ENCODE measurements at regions not wholly inside any gene's neighbourhood (a gene's known extent, or its start where the extent isn't known, plus 50 kb on each side); places are given as distances from the start of the nearest gene placed in this dataset.

- no peak for DNase-seq
Observed at GRCh38 chr3:107250221-107250620, 127.0 kb upstream of the CCDC54 start.

DNA sequence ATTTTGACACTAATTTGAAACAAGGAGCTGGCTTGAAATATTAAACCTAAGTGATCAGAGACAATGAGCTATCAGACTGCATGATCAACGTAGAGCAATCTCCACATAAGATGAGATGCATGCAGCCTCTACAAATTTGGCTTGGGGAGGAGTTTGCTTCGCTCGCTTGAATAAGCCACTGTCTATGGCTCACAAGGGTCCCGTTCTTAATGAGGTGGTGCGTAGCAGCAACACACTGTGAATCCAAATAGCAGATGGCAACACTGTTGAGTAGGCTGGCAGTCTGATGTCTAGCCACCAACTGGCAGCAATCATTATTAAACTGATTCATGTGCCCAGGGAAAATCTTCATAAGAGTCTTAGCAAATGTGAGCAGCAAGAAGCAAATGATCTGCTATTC lies 125.4 kb upstream of the CCDC54 start:
- no peak for DNase-seq

- no peak for DNase-seq
Observed at GRCh38 chr3:107256963-107257362, 120.3 kb upstream of the CCDC54 start.

DNA sequence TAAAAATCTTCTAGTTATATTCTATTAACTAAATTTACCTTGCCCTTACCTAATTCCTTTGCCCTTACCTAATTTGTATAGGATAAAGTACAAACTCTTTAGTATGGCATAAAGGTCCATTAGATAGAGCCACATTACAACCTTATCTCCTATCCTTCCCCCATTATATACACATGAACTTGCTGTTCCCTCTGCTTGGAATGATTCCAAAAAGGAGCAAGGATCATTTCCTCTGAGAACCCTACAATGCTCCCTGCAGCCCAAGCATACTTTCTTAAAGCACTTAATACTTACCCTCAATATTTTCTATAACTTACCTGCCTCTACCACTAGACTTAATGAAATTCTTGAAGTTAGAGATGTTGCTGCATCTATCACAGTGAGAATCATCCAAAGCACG lies 118.9 kb upstream of the CCDC54 start:
- DNase-seq, result no peak

GRCh38 chr3:107260207-107260606 lies 117.0 kb upstream of the CCDC54 start:
- no peak for DNase-seq

GRCh38 chr3:107263269-107264021 lies 113.8 kb upstream of the CCDC54 start:
- no peak for DNase-seq

DNA sequence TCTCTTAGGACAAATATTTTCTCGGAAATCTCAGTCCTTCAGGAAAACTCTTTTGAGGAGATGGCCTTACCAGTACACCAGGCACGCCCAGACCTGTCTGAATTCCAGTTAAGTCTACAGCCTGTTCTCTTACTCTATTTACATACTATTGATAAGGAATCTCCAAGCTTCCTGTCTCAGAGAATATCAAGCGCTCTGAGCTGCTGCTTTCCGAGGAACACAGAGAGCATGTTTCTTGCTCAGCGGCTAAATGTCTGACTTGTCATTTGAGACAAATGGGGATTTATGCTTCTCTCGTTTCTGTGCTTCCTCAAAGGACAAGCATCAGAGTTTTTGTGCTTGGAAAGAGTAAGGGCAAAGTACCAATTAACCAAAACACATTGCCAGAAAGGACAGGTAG lies 112.4 kb upstream of the CCDC54 start:
- DNase-seq, result peak; percentile 81

DNA sequence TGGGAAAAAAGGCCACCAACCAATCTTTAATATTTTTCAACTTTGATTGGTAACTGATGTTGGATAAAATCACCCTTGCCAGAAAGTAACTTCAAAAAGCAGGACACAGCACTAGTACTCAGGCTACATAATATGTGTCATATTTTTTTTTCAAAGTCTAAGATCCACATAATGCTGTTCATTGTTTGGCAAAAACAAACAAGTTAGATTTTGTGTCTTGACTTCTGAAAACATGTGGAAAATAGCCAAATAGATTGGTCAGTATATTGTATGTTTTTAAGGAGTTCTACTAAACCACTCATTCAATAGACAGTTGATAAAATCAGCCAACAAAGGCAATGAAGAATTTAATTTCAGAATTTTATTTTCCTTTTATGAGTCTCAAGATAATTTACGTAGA lies 111.7 kb upstream of the CCDC54 start:
- DNase-seq, result no peak

DNA sequence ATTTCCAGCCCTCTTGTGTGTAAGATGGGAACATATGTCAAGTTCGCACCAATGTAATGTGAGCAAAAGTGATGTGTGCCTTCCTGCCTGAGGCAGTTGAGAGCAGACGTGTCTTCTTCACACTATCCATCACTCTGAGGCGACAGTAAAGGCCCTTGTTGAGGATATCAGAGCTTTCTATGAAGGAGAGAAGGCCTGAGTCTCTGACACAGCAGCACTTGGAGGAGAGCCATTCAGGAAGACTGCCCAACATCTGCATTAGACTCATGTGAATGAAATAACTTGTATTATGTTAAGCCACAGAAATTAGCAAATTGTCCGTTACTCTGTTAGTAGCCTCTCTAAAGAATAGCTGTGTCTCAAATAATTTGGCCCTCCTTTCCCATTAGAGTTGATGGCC lies 108.8 kb upstream of the CCDC54 start:
- no peak for DNase-seq

DNA sequence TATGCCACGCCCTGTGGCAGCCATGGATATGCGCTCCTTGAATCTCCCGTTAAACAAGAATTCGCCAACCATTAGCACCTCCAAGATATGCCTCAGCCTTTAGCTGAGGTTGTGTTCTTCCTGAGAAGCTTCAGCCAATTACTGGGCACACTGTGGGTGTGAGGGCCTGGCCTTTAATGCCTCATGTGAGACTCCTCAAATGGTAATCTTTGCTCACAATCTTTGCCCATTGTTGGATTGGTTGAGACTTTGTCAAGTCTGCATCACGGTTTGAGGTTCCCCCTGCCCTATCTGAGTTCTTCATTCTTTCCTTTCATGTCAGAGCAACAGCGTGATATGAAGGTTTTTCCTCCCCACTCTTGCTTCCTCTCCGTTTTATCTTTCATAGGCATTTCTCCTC lies 108.1 kb upstream of the CCDC54 start:
- DNase-seq, result no peak

DNA sequence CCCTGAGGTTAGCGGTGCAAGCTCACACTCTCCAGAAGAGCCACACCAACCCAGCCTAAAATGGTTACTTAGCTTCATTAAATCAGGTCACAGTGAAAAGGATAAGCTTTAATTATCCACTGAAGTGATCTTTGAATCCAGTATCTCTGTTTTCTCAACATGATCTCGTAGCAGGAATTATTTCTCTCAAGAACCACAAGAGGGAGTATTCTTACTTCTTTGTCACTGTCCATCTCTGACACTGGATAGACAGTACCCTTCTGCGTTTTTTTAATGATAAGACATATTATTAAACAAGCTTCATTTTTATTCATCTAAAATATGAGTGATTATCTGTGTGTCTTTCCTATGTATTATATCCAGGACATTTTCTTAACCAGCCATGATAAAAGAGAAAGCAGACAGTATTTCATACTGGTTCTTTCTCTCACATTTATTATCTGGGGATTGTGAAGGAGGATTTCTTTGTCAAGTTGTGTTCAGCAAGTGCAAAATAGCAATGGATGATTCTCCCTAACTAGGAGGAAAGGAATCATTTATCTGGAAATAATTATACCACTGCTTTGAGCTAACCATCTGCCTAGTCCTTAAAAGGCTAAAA lies 105.4 kb upstream of the CCDC54 start:
- no peak for DNase-seq

GRCh38 chr3:107272471-107272870 lies 104.8 kb upstream of the CCDC54 start:
- DNase-seq, result no peak

- DNase-seq, result no peak
Observed at GRCh38 chr3:107272885-107273284, 104.4 kb upstream of the CCDC54 start.

- no peak for DNase-seq
Observed at GRCh38 chr3:107273771-107274170, 103.5 kb upstream of the CCDC54 start.

- DNase-seq, result no peak
Observed at GRCh38 chr3:107275511-107275910, 101.7 kb upstream of the CCDC54 start.

DNA sequence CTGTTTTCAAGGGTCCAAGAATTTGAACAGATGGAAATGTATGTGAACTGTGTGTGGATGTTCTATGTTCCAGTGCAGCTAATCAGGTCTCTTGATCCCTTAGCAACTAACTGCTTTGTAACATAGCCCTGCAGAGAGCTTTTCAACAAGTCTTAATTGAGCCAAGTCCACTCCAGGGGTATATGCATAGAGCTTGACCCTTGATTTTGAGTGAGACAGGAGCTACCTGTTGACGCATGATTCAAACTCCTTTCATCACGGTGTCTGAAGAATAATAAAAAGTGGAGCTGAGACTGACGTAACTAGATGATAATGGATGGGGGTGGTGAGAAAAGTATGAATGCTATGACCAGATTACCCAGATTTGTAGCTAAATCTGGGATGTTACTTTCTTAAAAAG lies 93.3 kb upstream of the CCDC54 start:
- no peak for DNase-seq

GRCh38 chr3:107284612-107285011 lies 92.6 kb upstream of the CCDC54 start:
- no peak for DNase-seq

- peak; percentile 69 for DNase-seq
Observed at GRCh38 chr3:107285197-107285596, 92.0 kb upstream of the CCDC54 start.

DNA sequence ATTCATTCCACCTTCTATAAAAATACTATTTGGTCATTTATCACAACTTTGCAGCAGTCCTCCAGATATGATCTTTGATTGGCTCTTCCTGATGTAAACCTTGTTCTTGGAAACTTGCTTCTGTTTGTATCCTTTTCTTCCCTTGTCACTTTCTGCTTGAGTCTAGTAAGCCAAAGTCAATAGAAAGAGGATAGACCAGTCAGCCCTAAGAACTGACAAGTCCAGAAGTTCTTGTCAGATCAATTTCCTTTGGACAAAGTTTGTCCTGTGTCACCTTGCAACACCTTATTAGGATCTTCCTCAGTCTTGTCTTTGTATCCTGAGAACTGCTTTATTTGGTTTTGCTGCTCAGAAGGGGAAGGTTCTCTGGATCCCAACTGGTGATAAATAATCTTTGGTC lies 87.9 kb upstream of the CCDC54 start:
- no peak for DNase-seq

- DNase-seq, result no peak
Observed at GRCh38 chr3:107294117-107294516, 83.1 kb upstream of the CCDC54 start.

GRCh38 chr3:107297597-107297996 lies 79.6 kb upstream of the CCDC54 start:
- no peak for DNase-seq

DNA sequence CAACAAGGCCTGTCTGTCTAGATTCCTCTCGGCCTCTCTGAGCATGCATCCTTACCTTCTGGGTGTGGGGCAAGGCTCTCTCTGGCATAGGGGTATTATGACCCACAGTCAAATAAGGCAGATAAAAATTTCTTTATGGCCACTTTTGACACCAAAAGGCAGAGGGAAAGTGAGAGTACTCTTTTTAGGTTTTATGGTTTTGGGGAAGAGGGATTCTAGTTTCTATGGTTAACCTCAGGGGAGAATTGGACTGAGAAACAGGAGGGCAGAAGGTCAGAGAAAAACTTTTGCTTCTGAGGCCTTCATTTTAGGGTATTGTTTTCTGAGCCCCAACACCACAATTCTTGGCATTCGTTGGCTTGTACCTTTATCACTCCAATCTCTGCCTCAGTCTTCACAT lies 70.0 kb upstream of the CCDC54 start:
- DNase-seq, result no peak

DNA sequence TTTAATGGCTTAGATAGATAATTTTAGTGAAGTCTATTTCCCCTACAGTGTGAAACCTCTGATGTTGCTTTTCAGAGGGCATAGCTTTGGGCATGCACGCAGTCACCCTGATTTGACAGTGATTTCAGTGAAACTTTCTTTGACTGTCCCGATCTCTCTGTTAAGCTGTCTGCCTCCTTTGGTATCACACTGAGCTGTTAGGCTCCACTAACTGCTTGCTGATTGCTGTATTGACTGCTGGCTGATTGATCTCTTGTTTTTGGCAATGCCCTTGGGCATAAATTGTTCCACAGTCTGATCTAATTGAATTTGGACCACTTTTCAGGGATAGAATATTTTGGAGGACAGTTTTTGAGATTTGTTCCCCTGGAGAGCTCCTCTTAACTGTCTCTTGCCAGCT lies 68.5 kb upstream of the CCDC54 start:
- DNase-seq, result no peak

- no peak for DNase-seq
Observed at GRCh38 chr3:107309312-107309711, 67.9 kb upstream of the CCDC54 start.

DNA sequence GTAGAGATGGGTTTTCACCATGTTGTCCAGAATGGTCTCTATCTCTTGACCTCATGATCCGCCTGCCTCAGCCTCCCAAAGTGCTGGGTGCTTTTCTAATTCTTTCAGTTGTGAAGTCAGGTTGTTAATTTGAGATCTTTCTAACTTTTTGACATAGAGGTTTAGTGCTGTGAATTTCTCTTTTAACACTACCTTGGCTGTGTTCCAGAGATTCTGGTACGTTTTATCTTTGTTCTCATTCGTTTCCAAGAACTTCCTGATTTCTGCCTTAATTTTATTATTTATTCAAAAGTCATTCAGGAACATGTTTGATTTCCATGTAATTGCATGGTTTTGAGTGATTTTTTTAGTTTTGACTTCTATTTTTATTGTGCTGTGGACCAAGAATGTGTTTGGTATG lies 63.5 kb upstream of the CCDC54 start:
- DNase-seq, result no peak

Data from islet precursor cell (in vitro differentiated cells).